Loucy (cell line): ENCODE measurements at regions not wholly inside any gene's neighbourhood (a gene's known extent, or its start where the extent isn't known, plus 50 kb on each side); places are given as distances from the start of the nearest gene placed in this dataset.
A peak's percentile ranks its signal among the peaks of the same experiment; 100 is the strongest.

Experiments
- H2AFZ ChIP-seq: fragments of 200-600 bp; sonication (generic); 2 replicates; pipeline ENCODE4 v1.6.0; 2016; ENCODE audit warnings: antibody characterized with exemption, mild to moderate bottlenecking, low read length, moderate library complexity
- H3F3A ChIP-seq: fragments of 200-600 bp; 2 replicates; pipeline ENCODE4 v1.6.0; 2016; ENCODE audit warnings: antibody characterized with exemption, low read depth, mild to moderate bottlenecking
- H3K27me3 ChIP-seq: fragments of 200-600 bp; sonication (generic); 2 replicates; pipeline ENCODE4 v1.6.1; 2014; ENCODE audit warnings: low read length, mild to moderate bottlenecking; ENCODE audit not compliant: insufficient read depth, poor library complexity, severe bottlenecking
- H3K36me3 ChIP-seq: fragments of 200-600 bp; sonication (generic); 2 replicates; pipeline ENCODE4 v1.6.1; 2016; ENCODE audit warnings: low read length; ENCODE audit not compliant: insufficient read depth
- H3K4me1 ChIP-seq: fragments of 200-600 bp; sonication (generic); 2 replicates; pipeline ENCODE4 v1.5.1; 2014; ENCODE audit warnings: low read length, mild to moderate bottlenecking; ENCODE audit not compliant: insufficient read depth, poor library complexity, severe bottlenecking
- H3K4me2 ChIP-seq: fragments of 200-600 bp; sonication (generic); 2 replicates; pipeline ENCODE4 v1.6.0; 2014; ENCODE audit warnings: antibody characterized with exemption, low read length, low read depth, mild to moderate bottlenecking; ENCODE audit not compliant: poor library complexity, severe bottlenecking
- H3K4me3 ChIP-seq: fragments of 200-600 bp; sonication (generic); 2 replicates; pipeline ENCODE4 v1.5.1; 2014; ENCODE audit warnings: low read length, mild to moderate bottlenecking, mixed read lengths; ENCODE audit not compliant: poor library complexity, severe bottlenecking
- H3K79me2 ChIP-seq: fragments of 200-600 bp; sonication (generic); 2 replicates; pipeline ENCODE4 v1.6.1; 2014; ENCODE audit warnings: low read length; ENCODE audit not compliant: insufficient read depth
- H3K9ac ChIP-seq: fragments of 200-600 bp; sonication (generic); 2 replicates; pipeline ENCODE4 v1.6.0; 2014; ENCODE audit warnings: mild to moderate bottlenecking, low read depth, low read length, moderate library complexity; ENCODE audit not compliant: poor library complexity, severe bottlenecking
- H3K9me2 ChIP-seq: fragments of 200-600 bp; sonication (generic); replicated peaks from 2 replicates; pipeline ENCODE4 v1.6.1; 2016; ENCODE audit warnings: low read depth, low read length, mixed read lengths
- H3K9me3 ChIP-seq: fragments of 200-600 bp; sonication (generic); 2 replicates; pipeline ENCODE4 v1.6.1; 2014; ENCODE audit warnings: mild to moderate bottlenecking, antibody characterized with exemption, low read length, low read depth; ENCODE audit not compliant: insufficient read depth
- H4K20me1 ChIP-seq: fragments of 200-600 bp; sonication (generic); 2 replicates; pipeline ENCODE4 v1.6.0; 2014; ENCODE audit warnings: antibody characterized with exemption, low read length, mild to moderate bottlenecking; ENCODE audit not compliant: insufficient read depth, poor library complexity, severe bottlenecking
- EZH2phosphoT487 ChIP-seq: fragments of 200-600 bp; IDR thresholded peaks from 2 replicates; pipeline ENCODE4 v1.6.1; 2018; ENCODE audit warnings: antibody characterized with exemption, mild to moderate bottlenecking, moderate library complexity, borderline replicate concordance
- TF ChIP-seq, protein P1 (sequence below): fragments of 200-600 bp; sonication (generic); conservative IDR thresholded peaks from 2 replicates; pipeline ENCODE4 v1.5.1; 2014; ENCODE audit warnings: mild to moderate bottlenecking, antibody characterized with exemption, low read length

DNA sequence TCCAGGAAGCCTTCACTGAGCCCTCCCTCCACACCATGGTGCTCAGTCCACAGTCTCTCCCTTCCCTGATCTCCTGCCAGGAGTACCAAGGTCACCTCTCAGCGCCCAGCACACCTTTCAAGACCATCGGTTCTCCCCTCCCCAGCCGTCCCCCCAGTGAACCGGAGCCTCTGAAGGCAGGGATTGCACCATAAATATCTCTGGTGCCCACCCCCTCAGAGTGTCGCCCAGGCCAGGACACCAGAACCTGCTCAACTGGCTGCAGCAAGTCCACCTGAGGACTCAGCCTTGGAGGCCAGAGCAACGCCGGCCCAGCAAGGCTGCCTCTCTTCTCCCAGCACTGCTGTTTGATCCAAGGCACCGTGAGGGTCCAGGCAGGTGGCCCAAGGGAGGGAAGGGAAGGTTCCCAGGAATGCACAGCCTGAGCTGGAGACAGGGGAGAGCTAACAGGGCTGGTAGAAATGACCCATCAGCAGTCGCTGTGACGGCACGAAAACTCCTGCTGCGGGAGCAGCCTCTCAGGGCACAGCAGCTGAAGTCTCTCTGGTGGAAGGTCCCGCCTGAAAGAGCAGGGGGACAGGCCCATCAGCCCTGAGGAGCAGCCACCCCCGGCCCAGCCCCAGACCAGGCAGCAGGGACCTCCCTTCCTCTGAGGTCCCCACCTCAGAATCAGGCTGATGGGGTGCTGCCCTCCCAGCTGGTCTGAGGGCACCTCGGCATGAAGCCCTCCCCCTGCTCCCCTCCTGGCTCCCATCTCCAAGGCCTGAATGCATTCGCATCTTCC is 80.3 kb downstream of the BUD13 start:
- Histone ChIP-seq H3K4me1 (no peaks in the 10 kb centered on the region), H3K27me3 (no peaks in the 10 kb centered on the region), H4K20me1 (no peaks in the 10 kb centered on the region), H3K4me3 (no peak overlapping the region), H3K4me2 (no peak overlapping the region), H3K79me2 (no peaks in the 10 kb centered on the region), H3F3A (no peaks in the 10 kb centered on the region), H3K9me2 (no peaks in the 10 kb centered on the region), H2AFZ (no peak overlapping the region), H3K9ac (no peak overlapping the region), H3K36me3 (no peaks in the 10 kb centered on the region), H3K9me3 (no peaks in the 10 kb centered on the region)
- no peak for TF ChIP-seq EZH2phosphoT487

DNA sequence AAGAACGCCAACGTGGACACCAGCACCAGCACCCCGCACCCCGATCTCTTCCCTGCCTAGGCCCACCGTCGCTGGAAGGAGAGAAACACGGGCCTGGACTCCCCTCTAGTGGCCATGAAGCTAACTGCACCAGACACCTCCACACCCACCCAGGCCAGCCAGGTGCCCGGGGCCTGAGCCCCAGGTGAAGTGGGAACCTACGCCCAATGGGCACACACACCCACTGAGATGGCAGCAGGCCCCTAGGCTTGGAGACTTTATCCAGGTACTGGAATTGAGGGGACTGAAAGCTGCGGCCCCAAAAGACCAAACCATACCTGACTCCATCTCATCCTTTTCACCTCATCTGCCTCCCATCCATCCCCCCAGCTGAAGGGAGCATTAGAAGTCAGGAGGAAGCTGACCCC is 81.0 kb downstream of the BUD13 start:
- H3F3A ChIP-seq: no peaks in the 10 kb centered on the region
- 0 out of 2 replicates have a peak overlapping the region, but pooled peaks have one; percentile 31 for H2AFZ ChIP-seq
- TF ChIP-seq, protein P1, sequence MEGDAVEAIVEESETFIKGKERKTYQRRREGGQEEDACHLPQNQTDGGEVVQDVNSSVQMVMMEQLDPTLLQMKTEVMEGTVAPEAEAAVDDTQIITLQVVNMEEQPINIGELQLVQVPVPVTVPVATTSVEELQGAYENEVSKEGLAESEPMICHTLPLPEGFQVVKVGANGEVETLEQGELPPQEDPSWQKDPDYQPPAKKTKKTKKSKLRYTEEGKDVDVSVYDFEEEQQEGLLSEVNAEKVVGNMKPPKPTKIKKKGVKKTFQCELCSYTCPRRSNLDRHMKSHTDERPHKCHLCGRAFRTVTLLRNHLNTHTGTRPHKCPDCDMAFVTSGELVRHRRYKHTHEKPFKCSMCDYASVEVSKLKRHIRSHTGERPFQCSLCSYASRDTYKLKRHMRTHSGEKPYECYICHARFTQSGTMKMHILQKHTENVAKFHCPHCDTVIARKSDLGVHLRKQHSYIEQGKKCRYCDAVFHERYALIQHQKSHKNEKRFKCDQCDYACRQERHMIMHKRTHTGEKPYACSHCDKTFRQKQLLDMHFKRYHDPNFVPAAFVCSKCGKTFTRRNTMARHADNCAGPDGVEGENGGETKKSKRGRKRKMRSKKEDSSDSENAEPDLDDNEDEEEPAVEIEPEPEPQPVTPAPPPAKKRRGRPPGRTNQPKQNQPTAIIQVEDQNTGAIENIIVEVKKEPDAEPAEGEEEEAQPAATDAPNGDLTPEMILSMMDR: peak; percentile 90
- TF ChIP-seq EZH2phosphoT487: no peak
- H4K20me1 ChIP-seq: no peaks in the 10 kb centered on the region
- no peak overlapping the region for H3K4me3 ChIP-seq
- H3K4me1 ChIP-seq: no peaks in the 10 kb centered on the region
- H3K36me3 ChIP-seq: no peaks in the 10 kb centered on the region
- H3K27me3 ChIP-seq: no peaks in the 10 kb centered on the region
- no peak overlapping the region for H3K9ac ChIP-seq
- no peak overlapping the region for H3K4me2 ChIP-seq
- H3K9me2 ChIP-seq: no peaks in the 10 kb centered on the region
- no peaks in the 10 kb centered on the region for H3K9me3 ChIP-seq
- H3K79me2 ChIP-seq: no peaks in the 10 kb centered on the region

DNA sequence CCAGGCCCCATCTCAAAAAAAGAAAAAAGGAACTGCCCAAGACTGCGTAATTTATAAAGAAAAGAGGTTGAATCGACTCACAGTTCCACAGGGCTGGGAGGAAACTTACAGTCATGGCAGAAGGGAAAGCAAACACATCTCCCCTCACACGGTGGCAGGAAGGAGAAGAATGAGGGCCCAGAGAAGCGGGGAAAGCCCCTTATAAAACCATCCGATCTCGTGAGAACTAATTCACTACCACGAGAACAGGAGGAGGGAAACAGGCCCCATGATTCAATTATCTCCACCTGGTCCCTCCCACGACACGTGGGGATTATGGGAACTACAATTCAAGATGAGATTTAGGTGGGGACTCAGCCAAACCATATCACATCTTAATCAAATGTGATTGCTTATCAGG is 82.2 kb downstream of the BUD13 start:
- Histone ChIP-seq H3K4me1 (no peaks in the 10 kb centered on the region), H3K9me2 (no peaks in the 10 kb centered on the region), H3K9me3 (no peaks in the 10 kb centered on the region), H3K4me3 (no peak overlapping the region), H3K27me3 (no peaks in the 10 kb centered on the region), H3K9ac (no peak overlapping the region), H3F3A (no peaks in the 10 kb centered on the region), H3K79me2 (no peaks in the 10 kb centered on the region), H3K4me2 (no peak overlapping the region), H4K20me1 (no peaks in the 10 kb centered on the region), H2AFZ (no peak overlapping the region), H3K36me3 (no peaks in the 10 kb centered on the region)
- TF ChIP-seq, protein P1: no peak
- no peak for TF ChIP-seq EZH2phosphoT487
